SU-DHL-6 (cell line): ENCODE measurements at regions not wholly inside any gene's neighbourhood (a gene's known extent, or its start where the extent isn't known, plus 50 kb on each side); places are given as distances from the start of the nearest gene placed in this dataset.

Experiments used
- CTCF ChIP-seq: fragments of 200-600 bp; sonication (generic); IDR thresholded peaks from one replicate; pipeline ENCODE4 v1.5.1; 2017; ENCODE audit warnings: antibody characterized with exemption, mild to moderate bottlenecking, low read length, moderate library complexity; ENCODE audit not compliant: insufficient read depth, poor library complexity, severe bottlenecking
- EZH2phosphoT487 ChIP-seq: fragments of 200-600 bp; sonication (generic), shearing (Covaris generic); conservative IDR thresholded peaks from 2 replicates; pipeline ENCODE4 v1.6.1; 2018; ENCODE audit warnings: mild to moderate bottlenecking, antibody characterized with exemption, low read length, moderate library complexity, mixed read lengths

GRCh38 chr6:91173186-91173585 is 586.3 kb upstream of the MAP3K7 start:
- TF ChIP-seq CTCF, result no peak
- TF ChIP-seq EZH2phosphoT487, result no peak
